Activated CD8-positive, alpha-beta T cell treated with anti-CD3 and anti-CD28 coated beads for 36 hours (primary cell): ENCODE measurements at regions not wholly inside any gene's neighbourhood (a gene's known extent, or its start where the extent isn't known, plus 50 kb on each side); places are given as distances from the start of the nearest gene placed in this dataset.

Experiments used
- ATAC-seq: fragments of 200-7000 bp; cut with Tn5 transposase; one replicate; pipeline ENCODE4 v1.10.0; 2021; ENCODE audit warnings: mild to moderate bottlenecking, moderate library complexity
- CTCF ChIA-PET: fragments of 350-600 bp; sonication (Branson Sonifier 250); formaldehyde crosslinking; loops from one replicate; lab custom pipeline; 2021; ENCODE audit warnings: antibody characterized with exemption; lab: Charles Lee
- POLR2A ChIA-PET: fragments of 350-600 bp; sonication (Branson Sonifier 250); formaldehyde crosslinking; loops from one replicate; lab custom pipeline; 2021; ENCODE audit warnings: antibody characterized with exemption; lab: Charles Lee
- DNase-seq: peaks from one replicate; pipeline ENCODE4 v3.0.0-alpha.2; 2020
- H3K27ac Mint-ChIP-seq: one replicate; pipeline ENCODE4 v1.8.0; 2021; ENCODE audit warnings: mild to moderate bottlenecking, mixed read lengths
- H3K27me3 Mint-ChIP-seq: one replicate; pipeline ENCODE4 v1.8.0; 2021; ENCODE audit warnings: mixed read lengths
- H3K36me3 Mint-ChIP-seq: one replicate; pipeline ENCODE4 v1.8.0; 2021; ENCODE audit warnings: low read depth, mixed read lengths
- H3K4me1 Mint-ChIP-seq: one replicate; pipeline ENCODE4 v1.8.0; 2021; ENCODE audit warnings: low read depth, mixed read lengths
- H3K4me3 Mint-ChIP-seq: one replicate; pipeline ENCODE4 v1.8.0; 2021; ENCODE audit warnings: mild to moderate bottlenecking, moderate library complexity, mixed read lengths
- H3K9me3 Mint-ChIP-seq: one replicate; pipeline ENCODE4 v1.8.0; 2021; ENCODE audit warnings: mixed read lengths
- CTCF ChIP-seq: fragments of 200-600 bp; IDR thresholded peaks from one replicate; pipeline ENCODE4 v1.8.0; 2022; ENCODE audit warnings: antibody characterized with exemption, mild to moderate bottlenecking
- intact Hi-C: fragments of 100-400 bp; cut with micrococcal nuclease; formaldehyde crosslinking; loops from one replicate; pipeline ENCODE4 v1.10.0; 2022

GRCh38 chr4:27094224-27094623 is 233.6 kb downstream of the STIM2 start:
- Mint-ChIP-seq H3K9me3 (no peaks in the 10 kb centered on the region), H3K36me3 (no peaks in the 10 kb centered on the region), H3K27ac (no peak overlapping the region), H3K4me3 (no peak overlapping the region), H3K27me3 (peaks cover 8% of the 10 kb centered on the region), H3K4me1 (no peaks in the 10 kb centered on the region)
- POLR2A ChIA-PET, result no interaction called here
- DNase-seq (no peak), ATAC-seq (no peak)
- CTCF ChIA-PET, result interaction anchor here (1.7 kb wide), 1 partner anchor 46 kb away, joined by 5 read pairs; no protein-coding TSS in a partner anchor
- no peak for TF ChIP-seq CTCF
- intact Hi-C loops, result no loop called here

GRCh38 chr4:27094783-27095182 is 234.1 kb downstream of the STIM2 start:
- ATAC-seq (no peak), DNase-seq (no peak)
- intact Hi-C loops, result no loop called here
- ChIA-PET POLR2A (no interaction called here), CTCF (interaction anchor here (1.7 kb wide), 1 partner anchor 46 kb away, joined by 5 read pairs; no protein-coding TSS in a partner anchor)
- H3K4me1 Mint-ChIP-seq, result no peaks in the 10 kb centered on the region
- TF ChIP-seq CTCF, result no peak
- no peaks in the 10 kb centered on the region for H3K9me3 Mint-ChIP-seq
- H3K27me3 Mint-ChIP-seq, result peaks cover 8% of the 10 kb centered on the region
- H3K36me3 Mint-ChIP-seq, result no peaks in the 10 kb centered on the region
- H3K27ac Mint-ChIP-seq, result no peak overlapping the region
- no peak overlapping the region for H3K4me3 Mint-ChIP-seq

DNA sequence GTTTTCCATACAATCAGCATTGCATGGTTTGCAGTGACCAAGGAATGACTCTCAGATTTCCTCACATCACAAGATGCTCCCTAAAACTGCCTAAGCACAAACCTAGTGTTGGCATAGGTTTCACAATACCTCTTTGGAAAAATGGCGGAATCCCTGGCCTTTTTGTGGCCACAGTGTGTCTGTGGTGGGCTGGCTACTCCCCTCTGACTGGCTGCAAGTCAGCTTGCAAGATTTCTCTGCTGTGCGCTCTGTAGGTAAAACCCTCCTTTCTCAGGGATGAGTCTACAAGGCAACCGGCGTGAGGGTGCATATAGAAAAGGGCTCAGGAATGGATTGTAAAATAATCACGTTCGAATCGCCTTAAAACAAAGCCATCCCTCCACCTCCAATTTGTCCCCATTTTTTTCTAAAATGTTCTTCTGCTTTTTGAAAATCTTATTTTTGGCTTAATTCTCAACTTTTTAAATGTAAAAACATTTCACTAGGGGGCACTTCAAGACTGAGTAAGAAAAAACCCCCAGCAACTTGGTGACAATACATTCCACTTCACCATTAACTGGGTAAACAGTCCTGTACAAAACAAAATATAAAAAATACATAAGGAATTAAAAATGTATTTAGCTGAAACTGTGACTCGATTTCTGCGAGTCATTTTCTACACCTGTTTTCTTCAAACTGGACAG is 235.6 kb downstream of the STIM2 start:
- H3K4me1 Mint-ChIP-seq, result no peaks in the 10 kb centered on the region
- ChIA-PET POLR2A (no interaction called here), CTCF (no interaction called here)
- DNase-seq (no peak), ATAC-seq (no peak)
- no peaks in the 10 kb centered on the region for H3K36me3 Mint-ChIP-seq
- no peak overlapping the region for H3K27ac Mint-ChIP-seq
- H3K9me3 Mint-ChIP-seq, result no peaks in the 10 kb centered on the region
- no peak for TF ChIP-seq CTCF
- no peak overlapping the region for H3K4me3 Mint-ChIP-seq
- H3K27me3 Mint-ChIP-seq, result peaks cover 3% of the 10 kb centered on the region
- intact Hi-C loops, result no loop called here

DNA sequence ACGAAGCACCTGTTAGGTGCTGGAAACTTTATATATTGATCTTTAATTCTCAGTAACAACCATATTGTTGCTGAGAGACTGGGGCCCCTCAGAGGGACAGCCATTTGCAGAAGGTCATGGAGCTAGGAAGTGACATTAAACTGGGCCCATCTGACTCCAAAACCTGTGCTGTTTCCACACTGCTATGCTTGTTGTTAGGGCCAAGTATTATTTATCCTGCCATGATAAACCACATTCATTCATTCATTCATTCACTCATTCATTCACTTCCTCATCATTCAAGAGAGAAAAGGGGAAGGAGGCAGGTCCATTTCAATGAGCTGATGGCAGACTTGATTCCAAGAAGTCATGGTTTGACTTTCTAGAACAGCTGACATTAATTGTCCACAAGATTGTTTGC is 237.4 kb downstream of the STIM2 start:
- ChIA-PET CTCF (no interaction called here), POLR2A (no interaction called here)
- intact Hi-C loops, result no loop called here
- Mint-ChIP-seq H3K4me1 (no peaks in the 10 kb centered on the region), H3K27ac (no peak overlapping the region), H3K4me3 (no peak overlapping the region), H3K9me3 (no peaks in the 10 kb centered on the region), H3K36me3 (no peaks in the 10 kb centered on the region), H3K27me3 (peaks cover 6% of the 10 kb centered on the region)
- ATAC-seq (no peak), DNase-seq (no peak)
- no peak for TF ChIP-seq CTCF

GRCh38 chr4:27100713-27101112 is 240.1 kb downstream of the STIM2 start:
- no peak overlapping the region for H3K4me3 Mint-ChIP-seq
- intact Hi-C loops, result no loop called here
- CTCF ChIA-PET, result no interaction called here

More at GRCh38 chr4:27100713-27101112, 240.1 kb downstream of the STIM2 start:
- Mint-ChIP-seq H3K27me3 (peaks cover 7% of the 10 kb centered on the region), H3K27ac (no peak overlapping the region), H3K9me3 (no peaks in the 10 kb centered on the region), H3K36me3 (no peaks in the 10 kb centered on the region), H3K4me1 (no peaks in the 10 kb centered on the region)
- DNase-seq, result no peak
- POLR2A ChIA-PET, result no interaction called here
- TF ChIP-seq CTCF, result no peak
- ATAC-seq, result no peak
